HG03108 (cell line): ENCODE measurements at regions not wholly inside any gene's neighbourhood (a gene's known extent, or its start where the extent isn't known, plus 50 kb on each side); places are given as distances from the start of the nearest gene placed in this dataset.

Source experiments
- ATAC-seq: cut with Tn5 transposase; IDR thresholded peaks from one replicate; pipeline ENCODE4 v1.9.1; 2021; ENCODE audit warnings: moderate library complexity; ENCODE audit not compliant: unreplicated experiment

DNA sequence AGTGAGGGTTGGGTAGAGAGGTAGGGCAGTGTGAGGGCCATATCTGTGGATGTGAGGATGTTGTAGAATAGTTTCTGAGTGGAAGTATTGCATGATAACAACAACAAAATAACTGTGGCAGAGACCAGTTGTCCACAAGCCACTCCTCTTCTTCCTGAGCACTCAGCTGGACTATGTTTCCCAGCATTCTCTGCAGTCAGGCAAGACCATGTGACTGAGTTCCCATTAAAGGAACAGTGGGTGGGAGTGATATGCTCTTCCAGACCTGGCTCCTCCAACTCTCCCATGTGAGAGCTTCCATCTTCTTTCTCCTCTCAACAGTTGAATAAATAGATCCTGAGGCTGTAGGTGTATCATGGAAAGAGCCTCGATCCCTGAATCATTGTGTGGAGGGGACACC, 272.4 kb downstream of the CBLN1 start:
- ATAC-seq: no peak

GRCh38 chr16:49003992-49004391, 277.6 kb downstream of the CBLN1 start:
- ATAC-seq: no peak

DNA sequence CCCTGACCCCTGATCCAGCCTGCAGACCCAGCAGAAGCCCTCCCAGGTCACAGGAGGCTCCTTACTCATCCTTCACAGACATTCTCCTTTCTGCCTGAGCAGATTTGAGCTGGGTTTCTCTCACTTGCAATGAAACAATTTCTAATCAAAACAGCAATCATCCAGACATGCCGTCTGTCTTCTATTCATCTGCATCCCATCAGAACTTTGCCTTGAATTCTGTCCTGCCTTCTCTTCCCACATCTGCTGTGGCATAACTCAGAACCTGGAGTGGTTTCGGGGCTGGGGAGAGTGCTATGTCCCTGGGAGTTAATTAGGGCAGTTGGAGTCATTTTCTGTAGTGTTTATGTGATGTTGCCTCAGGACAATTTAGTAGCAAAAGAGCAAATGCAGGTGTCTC, 278.6 kb downstream of the CBLN1 start:
- no peak for ATAC-seq

DNA sequence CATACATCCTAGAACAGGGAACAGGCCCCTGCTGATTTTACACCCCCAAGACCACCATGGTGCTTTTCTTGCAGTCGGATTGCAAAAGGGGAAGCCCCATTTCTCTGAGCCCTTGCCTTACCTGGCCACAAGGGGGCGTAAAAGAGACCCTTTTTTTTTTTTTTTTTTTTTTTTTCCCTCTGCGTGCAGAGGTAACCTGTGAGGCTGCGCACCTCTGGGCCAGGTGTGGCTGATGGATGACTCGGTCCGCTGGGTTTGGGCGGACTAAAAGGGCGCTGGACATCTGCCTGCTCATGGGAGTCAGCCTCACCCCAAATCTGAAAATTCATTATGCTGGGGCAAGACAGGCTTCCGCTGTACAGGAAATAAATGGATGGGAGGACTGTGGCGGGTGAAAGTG, 281.0 kb downstream of the CBLN1 start:
- ATAC-seq: no peak

GRCh38 chr16:48999508-48999907, 282.1 kb downstream of the CBLN1 start:
- ATAC-seq: no peak

- ATAC-seq: no peak
Measured at GRCh38 chr16:48999044-48999443, 282.6 kb downstream of the CBLN1 start.

DNA sequence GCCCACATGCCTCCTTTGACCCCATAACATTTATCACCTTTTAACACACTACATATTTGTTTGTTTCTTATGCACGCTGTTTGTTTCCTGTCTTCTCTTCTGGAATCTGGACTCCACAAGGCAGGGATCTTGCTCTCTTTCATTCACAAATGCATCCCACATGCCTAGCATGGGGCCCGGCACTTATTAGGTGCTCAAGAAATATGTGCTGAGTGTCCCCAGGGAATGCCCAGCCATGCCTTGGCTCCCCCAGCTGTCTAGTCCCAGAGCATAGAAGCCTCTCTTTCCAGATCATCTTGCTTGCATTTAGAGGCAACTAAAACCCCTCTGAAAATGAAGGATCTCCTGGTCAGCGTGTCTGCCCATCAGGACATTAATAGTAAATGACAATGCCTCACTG, 283.7 kb downstream of the CBLN1 start:
- ATAC-seq: no peak

GRCh38 chr16:48997081-48997615, 284.5 kb downstream of the CBLN1 start:
- ATAC-seq: no peak

DNA sequence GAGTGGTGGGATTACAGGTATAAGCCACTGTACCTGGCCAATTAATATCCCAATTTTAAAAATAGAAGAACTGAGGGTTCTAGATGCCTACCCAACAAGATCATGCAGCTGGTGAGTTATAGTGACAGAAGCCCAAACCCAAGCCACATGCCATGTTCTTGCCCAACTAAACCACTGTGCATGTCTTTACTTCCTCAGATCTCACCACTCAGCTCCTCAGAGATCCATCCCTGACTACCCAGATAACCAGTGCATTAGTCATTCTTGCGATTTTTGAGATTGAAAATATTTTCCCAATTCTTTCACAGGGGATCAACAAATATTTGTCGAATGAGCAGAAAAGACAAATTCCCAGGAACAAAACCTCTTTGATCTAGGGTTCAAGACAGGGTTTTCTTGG, 303.1 kb downstream of the CBLN1 start:
- ATAC-seq: no peak

DNA sequence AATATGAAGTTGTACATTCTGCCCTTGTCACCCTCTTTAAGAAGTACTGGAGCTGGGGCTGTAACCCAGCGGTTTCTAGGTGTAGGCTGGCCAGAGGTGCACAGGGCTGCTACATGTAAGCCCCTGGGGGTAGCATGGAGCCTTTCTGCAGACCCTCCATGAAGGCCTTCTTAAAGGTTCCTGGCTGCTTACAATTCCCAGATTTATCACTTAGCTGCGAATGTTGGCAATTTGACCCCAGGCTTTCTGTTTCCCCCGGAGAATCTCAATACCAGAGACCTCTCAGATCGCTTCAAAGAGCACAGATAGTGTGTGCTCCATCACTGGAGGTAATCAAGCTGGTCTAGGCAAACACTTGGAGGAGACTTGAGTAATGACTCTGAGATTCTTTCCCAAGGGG, 309.4 kb downstream of the CBLN1 start:
- no peak for ATAC-seq

DNA sequence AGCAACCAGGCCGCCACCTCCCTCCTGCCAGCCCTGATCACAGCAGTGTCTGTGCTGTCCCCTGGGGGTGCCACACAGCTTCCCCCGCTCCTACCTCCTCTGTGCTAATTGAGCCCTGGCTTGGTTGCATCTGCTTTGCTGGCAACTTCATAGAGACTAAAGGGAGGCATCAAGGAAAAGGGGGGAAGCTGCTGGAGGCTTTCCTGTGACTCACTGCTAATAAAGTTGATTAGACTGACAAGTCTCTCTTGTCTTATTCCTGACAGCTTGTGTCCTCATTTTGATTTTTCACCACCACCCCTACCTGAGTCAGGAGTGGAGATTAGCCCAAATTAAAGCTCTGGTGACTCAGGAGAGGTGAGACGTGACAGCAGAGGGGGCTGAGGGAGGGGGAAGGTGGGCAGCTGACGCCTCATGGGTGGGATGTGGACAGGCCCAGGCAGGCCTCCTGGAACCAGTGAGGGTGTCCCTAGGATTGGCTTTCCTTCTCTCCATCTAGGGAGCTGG, 310.0 kb downstream of the CBLN1 start:
- ATAC-seq: no peak

DNA sequence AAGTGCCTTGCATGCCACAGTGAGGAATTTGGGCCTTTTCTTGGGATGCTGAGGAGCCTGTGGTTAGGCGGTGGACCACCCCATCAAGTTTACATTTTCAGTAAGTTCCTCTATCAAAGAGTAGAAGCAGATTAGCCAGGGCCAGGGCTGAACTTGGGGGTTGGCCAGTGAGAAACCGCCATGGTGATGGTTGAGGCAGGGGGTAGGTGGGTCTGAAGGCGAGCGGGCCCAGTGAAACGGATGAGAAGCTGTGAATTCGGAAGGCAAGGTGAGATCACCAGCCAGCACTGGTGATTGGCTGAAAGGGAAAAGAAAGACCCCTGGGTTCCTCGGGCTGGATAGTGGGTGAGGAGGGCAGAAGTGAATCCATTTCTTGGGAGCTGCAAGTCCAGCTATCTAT, 311.4 kb downstream of the CBLN1 start:
- no peak for ATAC-seq

GRCh38 chr16:48969611-48970010, 312.0 kb downstream of the CBLN1 start:
- ATAC-seq: no peak

- ATAC-seq: no peak
Measured at GRCh38 chr16:48965386-48965785, 316.3 kb downstream of the CBLN1 start.

- no peak for ATAC-seq
Measured at GRCh38 chr16:48963901-48964615, 317.6 kb downstream of the CBLN1 start.

GRCh38 chr16:48963306-48963705, 318.3 kb downstream of the CBLN1 start:
- no peak for ATAC-seq

GRCh38 chr16:48961546-48961945, 320.1 kb downstream of the CBLN1 start:
- ATAC-seq: no peak

- ATAC-seq: no peak
Measured at GRCh38 chr16:48960830-48961229, 320.8 kb downstream of the CBLN1 start.

GRCh38 chr16:48959747-48960146, 321.9 kb downstream of the CBLN1 start:
- ATAC-seq: no peak

- no peak for ATAC-seq
Measured at GRCh38 chr16:48959204-48959603, 322.4 kb downstream of the CBLN1 start.

- ATAC-seq: no peak
Measured at GRCh38 chr16:48958681-48959080, 323.0 kb downstream of the CBLN1 start.

DNA sequence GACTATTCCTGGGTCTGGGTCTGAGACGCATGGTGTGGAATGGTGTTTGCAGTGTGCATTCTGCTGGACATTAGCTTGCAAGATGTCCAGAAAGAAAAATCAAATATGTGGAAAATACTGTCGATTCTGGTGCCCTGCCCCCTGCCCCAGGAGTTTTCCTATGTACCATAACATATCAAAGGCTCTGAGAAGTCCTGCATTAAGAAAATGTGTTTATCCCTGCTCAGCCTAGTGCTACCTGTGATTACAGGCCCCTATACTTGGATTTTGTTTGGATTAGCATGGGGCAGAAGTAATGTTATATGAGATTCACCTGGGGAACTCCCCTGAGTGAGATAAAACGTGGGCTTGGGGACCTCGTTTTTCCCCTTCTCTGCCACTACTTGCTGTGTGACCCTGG, 325.0 kb downstream of the CBLN1 start:
- ATAC-seq: no peak

DNA sequence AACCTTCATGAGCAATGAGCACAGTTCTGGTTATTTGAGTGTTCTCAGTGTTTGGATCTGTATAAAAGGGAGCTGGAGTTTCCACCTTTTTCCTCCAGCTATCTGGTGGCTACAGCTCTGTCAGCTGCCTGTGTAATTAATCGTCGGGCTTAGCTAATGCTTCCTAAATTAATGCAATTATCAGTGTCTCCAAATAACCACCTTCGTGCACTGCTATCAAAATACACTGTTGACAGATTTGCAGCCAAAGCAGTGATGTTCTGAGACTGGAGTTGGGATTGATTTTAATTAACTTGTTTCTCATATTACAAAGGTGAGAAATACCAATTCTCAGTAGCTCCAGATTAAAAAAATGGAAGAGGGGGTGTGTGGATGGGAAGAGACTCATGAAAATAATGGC, 325.8 kb downstream of the CBLN1 start:
- ATAC-seq: no peak
